ENCODE measurements at regions not wholly inside any gene's neighbourhood (a gene's known extent, or its start where the extent isn't known, plus 50 kb on each side); places are given as distances from the start of the nearest gene placed in this dataset.

DNA sequence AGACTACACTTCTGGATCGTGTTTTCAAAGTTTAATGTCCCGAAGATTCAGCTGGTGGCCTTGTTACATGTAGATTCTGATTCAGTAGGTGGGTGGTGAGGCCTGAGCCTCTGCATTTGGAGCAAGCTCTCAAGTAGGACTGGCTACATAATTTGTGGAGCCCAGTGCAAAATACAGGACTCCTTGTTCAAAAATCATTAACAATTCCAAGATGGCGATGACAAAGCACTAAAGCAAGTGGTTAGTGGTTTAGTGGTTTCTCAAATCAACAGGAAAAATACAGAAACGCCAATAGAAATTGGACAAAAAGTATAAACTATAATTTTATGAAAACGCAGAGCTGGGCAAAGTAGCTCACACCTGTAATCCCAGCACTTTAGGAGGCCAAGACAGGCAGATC is 133.7 kb upstream of the STMND1 start:
- peaks cover 70% of the 10 kb centered on the region for H3K27me3 ChIP-seq (ENCODE audit: insufficient read depth, low read depth, severe bottlenecking)
- no peak overlapping the region for H3K27ac ChIP-seq
- H3K9me3 ChIP-seq (ENCODE audit: severe bottlenecking): no peaks in the 10 kb centered on the region
- H3K4me3 ChIP-seq (ENCODE audit: low read depth, low read length): no peak overlapping the region
- no peak for DNase-seq
- no peaks in the 10 kb centered on the region for H3K36me3 ChIP-seq
- TF ChIP-seq, protein P1, sequence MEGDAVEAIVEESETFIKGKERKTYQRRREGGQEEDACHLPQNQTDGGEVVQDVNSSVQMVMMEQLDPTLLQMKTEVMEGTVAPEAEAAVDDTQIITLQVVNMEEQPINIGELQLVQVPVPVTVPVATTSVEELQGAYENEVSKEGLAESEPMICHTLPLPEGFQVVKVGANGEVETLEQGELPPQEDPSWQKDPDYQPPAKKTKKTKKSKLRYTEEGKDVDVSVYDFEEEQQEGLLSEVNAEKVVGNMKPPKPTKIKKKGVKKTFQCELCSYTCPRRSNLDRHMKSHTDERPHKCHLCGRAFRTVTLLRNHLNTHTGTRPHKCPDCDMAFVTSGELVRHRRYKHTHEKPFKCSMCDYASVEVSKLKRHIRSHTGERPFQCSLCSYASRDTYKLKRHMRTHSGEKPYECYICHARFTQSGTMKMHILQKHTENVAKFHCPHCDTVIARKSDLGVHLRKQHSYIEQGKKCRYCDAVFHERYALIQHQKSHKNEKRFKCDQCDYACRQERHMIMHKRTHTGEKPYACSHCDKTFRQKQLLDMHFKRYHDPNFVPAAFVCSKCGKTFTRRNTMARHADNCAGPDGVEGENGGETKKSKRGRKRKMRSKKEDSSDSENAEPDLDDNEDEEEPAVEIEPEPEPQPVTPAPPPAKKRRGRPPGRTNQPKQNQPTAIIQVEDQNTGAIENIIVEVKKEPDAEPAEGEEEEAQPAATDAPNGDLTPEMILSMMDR (IDR thresholded peaks at IDR 0.05; ENCODE audit: low read depth, low read length): no peak

GRCh38 chr6:16967470-16967817 is 134.4 kb upstream of the STMND1 start:
- H3K36me3 ChIP-seq: no peaks in the 10 kb centered on the region
- H3K27me3 ChIP-seq (ENCODE audit: insufficient read depth, low read depth, severe bottlenecking): peaks cover 64% of the 10 kb centered on the region
- TF ChIP-seq, protein P1 (IDR thresholded peaks at IDR 0.05; ENCODE audit: low read depth, low read length): no peak
- peak; percentile 65 for DNase-seq
- H3K4me3 ChIP-seq (ENCODE audit: low read depth, low read length): no peak overlapping the region
- no peaks in the 10 kb centered on the region for H3K9me3 ChIP-seq (ENCODE audit: severe bottlenecking)
- H3K27ac ChIP-seq: no peak overlapping the region

- TF ChIP-seq, protein P1 (IDR thresholded peaks at IDR 0.05; ENCODE audit: low read depth, low read length): no peak
- no peaks in the 10 kb centered on the region for H3K9me3 ChIP-seq (ENCODE audit: severe bottlenecking)
- no peak overlapping the region for H3K27ac ChIP-seq
- no peak for DNase-seq
- H3K36me3 ChIP-seq: no peaks in the 10 kb centered on the region
- H3K4me3 ChIP-seq (ENCODE audit: low read depth, low read length): no peak overlapping the region
- H3K27me3 ChIP-seq (ENCODE audit: insufficient read depth, low read depth, severe bottlenecking): peaks cover 64% of the 10 kb centered on the region
Measured at GRCh38 chr6:16966791-16967469, 134.9 kb upstream of the STMND1 start.

DNA sequence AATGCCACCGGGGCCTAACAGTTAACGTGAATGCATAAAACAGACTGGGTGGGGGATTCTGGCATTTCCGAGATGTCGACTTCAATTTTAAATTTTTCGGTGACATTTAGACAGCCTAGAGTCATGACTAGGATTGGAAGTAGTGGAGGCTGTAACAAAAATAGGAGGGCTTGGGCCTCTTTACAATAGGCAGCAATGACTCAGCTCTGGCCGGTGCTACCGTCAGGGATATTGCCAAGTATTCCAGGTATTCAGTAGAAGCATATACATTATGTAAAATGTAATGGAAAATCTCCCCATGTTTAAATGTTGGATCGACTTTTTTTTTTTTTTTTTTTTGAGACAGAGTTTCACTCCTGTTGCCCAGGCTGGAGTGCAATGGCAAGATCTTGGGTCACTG is 136.2 kb upstream of the STMND1 start:
- Histone ChIP-seq H3K27ac (no peak overlapping the region), H3K36me3 (no peaks in the 10 kb centered on the region), H3K4me3 (ENCODE audit: low read depth, low read length) (peak overlapping the region; percentile 11; the same call in 1 of the 2 replicates), H3K27me3 (ENCODE audit: insufficient read depth, low read depth, severe bottlenecking) (peaks cover 55% of the 10 kb centered on the region), H3K9me3 (ENCODE audit: severe bottlenecking) (no peaks in the 10 kb centered on the region)
- no peak for DNase-seq
- TF ChIP-seq, protein P1 (IDR thresholded peaks at IDR 0.05; ENCODE audit: low read depth, low read length): no peak

GRCh38 chr6:16964553-16965499 is 137.0 kb upstream of the STMND1 start:
- H3K9me3 ChIP-seq (ENCODE audit: severe bottlenecking): no peaks in the 10 kb centered on the region
- TF ChIP-seq, protein P1 (IDR thresholded peaks at IDR 0.05; ENCODE audit: low read depth, low read length): peak; percentile 99
- H3K27me3 ChIP-seq (ENCODE audit: insufficient read depth, low read depth, severe bottlenecking): peaks cover 46% of the 10 kb centered on the region
- peak overlapping the region; percentile 11; the same call in 1 of the 2 replicates for H3K4me3 ChIP-seq (ENCODE audit: low read depth, low read length)
- H3K36me3 ChIP-seq: no peaks in the 10 kb centered on the region
- no peak overlapping the region for H3K27ac ChIP-seq
- peak; percentile 98 for DNase-seq

All from WERI-Rb-1 (cell line).